GM21619 (cell line): ENCODE measurements at regions not wholly inside any gene's neighbourhood (a gene's known extent, or its start where the extent isn't known, plus 50 kb on each side); places are given as distances from the start of the nearest gene placed in this dataset.
"Not testable (repeated sequence)": the region's sequence is repeated elsewhere in the genome, so short reads cannot be mapped to it uniquely, and the experiment has no call there.

Experiments
- ATAC-seq: cut with Tn5 transposase; IDR thresholded peaks from one replicate; pipeline ENCODE4 v1.9.1; 2021; ENCODE audit not compliant: unreplicated experiment

DNA sequence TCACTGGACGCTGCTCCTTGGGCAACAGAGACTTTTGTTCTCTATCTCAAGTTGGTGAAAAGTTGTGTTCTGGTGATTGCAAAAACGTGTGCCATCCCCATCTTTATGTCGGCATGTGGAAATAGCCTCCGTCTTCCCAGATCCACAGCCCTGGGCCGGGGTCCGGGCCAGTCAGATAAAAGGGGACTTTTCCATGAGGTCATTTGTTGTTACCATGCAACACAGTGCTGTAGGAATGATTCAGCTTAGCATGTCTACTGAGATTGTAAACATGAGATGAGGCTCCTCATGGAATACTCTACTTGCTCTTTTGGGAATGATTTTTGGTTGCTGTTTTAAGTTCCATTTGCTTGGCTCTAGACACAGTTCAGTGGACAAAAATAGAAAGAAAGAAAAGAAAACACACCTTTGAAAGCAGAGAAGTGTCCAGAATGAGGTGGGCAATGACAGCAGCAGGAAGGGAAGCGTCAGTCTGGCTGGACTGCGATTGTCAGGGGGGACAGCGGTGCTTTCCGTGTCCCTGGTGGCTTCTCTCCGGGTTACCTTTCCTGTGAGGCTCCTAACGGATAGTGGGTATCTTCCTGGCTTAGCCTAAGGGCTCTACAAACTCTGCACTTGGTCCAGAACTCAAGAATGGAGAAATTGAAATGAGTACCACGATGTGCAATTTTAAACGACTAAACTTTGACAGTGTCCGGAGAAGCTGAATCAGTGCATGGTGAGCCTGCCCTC, 91.6 kb downstream of the TEX29 start:
- no peak for ATAC-seq

DNA sequence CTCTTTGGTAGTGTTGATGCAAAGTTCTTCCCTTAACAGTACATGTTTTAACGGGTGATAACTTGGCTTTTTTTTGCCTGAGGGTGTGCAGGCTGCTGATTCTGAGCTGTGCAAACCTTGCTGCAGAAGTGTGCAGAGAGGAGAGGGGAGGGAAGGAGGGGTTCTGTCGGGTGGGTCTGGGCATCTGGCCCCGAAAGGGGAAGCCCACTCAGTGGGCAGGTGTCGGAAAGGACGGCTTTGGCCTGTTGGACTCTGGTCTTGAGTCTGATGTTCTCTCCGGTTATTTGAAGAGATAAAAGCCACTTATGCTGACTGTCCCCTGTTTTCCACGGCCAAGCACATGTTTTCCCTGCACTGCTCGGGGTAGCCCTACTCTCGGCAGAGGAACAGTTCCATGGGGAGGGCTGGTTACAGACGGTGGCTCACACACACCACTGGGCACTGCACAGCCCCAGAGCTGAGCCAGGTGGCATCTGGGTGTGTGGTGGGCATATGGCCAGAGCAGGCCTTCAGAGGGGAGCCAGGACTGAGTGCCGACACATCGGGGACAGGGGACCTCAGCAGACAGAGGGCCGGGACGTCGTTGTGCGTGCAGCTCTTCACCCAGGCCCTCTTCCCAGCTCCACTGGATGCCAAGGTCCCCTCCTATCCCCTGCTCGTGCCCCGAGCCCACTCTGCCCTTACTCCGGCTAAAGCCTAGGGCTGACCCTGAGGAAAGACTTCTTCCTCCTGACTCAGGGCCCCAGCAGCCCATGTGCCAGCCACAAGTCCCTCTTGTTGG, 93.2 kb downstream of the TEX29 start:
- no peak for ATAC-seq

DNA sequence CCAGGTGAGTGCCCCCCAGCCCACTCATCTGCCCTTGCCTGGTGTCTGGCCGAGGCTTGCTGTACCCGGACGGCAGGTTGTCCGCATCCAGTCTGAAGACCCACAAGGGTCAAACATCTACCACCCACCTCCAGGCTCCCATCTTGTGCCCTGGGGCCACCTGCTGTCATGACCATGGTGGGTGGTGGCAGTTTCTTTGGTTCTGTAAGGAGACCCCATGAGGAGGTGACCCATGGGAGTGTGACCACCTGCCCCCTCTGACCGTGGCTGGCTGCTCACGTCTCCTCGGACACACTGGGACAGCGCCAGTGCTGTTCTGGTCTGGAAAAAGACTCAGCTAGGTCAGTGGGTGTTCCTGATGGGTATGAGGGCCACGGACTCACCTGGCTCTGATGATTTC, 93.9 kb downstream of the TEX29 start:
- no peak for ATAC-seq

DNA sequence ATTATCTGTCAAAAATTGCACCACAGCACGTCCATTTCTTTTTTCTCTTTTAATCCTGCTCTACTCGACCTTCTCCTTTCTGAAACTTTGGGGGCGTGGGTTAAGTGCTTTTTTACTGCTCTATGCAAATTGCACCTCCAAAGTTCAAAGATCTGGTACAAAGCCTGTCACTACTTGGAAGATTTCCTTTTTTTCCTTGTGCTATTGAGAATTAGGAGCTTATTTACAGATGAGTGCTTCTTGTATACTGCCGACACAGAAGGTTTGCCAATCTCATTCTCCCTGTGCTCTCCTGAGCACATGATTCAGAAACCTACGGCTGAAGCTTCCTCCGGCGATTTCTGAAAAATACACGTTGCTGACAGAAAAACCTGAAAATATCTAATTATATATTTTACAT, 94.8 kb downstream of the TEX29 start:
- ATAC-seq, result no peak

DNA sequence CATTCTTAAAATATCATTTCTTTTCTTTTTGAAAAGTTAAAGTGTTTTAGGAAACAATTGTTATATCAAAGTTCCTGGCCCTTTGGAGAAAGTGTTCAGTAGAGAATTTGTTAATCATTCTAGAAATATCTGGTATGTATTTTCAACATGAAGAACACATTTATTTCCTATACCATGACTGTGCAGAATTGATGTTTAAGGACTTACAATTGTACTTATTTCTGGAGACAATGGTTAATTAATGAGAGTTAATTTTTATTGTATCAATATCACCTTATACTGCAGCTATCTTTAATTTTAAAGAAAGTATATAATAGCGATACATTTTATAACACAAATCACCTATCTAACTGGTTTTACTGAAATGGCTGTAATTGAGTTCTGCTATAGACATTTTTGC, 95.3 kb downstream of the TEX29 start:
- no peak for ATAC-seq

DNA sequence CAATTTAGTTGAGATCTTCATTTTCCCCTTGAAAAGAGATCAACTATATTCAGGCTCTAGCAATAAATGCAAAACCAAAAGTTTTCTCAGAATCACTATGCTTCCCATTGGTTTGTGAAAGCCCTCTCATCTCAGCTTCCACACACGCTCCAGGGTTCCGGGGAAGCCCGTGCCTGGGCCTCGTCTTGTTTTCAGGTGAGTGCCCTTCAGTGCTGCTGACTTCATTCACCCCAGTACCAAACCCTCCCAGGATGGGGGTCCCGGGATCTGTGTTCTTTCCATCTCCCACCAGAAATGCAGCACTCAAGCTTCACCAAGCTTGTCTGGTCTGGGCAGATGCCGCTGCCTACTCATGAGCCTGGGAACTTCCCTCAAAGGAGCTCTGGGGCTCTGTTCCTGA, 97.7 kb downstream of the TEX29 start:
- ATAC-seq, result no peak

DNA sequence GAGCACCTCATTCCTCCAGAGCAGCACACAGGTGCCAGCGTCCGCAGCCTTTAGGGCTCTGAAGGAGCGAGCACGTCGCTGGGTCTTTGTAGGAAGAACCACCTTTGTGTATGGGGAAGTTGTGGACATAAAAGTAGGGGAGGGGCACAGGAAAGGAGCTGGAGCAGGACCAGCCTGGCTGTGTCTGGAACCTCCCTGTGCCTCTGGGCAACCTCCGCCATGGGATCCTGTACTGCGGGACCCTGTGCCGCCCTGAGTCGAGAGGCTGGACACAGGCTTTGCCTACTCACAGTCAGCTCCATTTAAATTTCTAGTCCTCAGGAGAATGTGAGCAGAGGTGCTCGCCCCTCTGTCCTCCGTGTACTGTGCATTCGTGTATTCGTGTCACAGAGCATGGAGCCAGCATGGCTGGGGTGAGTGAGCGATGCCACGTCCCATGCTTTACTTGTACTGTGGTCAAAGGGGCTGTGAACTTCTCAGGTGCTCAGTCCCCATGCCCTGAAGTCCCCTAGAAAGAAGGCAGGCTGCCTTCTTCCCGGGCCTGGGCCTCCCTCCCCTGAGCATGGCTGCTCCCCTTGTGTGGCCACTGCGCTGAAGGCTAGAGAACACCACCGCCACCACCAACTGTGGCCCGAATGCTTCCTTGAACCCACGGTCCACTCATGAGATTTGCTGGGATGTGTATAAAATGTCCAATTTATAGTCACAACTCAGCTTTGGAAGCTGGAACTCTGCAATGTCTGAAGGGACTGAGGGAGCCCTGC, 99.9 kb downstream of the TEX29 start:
- ATAC-seq, result no peak

DNA sequence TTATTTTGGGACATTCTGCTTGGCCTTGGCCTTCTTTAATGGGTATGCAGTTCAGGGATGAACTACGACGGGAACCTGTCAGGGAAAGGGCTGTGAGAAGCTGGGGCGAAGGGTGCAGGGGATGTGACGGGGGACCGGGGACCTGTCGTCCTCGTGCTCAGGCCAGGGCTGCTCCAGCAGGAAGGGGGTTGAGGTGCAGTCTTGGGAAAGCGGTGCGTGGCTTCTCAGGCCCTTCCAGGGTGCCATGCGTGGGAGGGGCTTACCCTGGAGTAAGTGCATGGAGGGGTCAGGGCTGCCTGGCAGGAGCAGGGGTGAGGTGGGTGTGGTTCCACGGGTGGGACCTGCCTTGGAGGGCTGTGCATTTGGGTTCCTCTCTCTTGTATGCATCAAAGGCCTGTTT, 100.8 kb downstream of the TEX29 start:
- ATAC-seq, result no peak

DNA sequence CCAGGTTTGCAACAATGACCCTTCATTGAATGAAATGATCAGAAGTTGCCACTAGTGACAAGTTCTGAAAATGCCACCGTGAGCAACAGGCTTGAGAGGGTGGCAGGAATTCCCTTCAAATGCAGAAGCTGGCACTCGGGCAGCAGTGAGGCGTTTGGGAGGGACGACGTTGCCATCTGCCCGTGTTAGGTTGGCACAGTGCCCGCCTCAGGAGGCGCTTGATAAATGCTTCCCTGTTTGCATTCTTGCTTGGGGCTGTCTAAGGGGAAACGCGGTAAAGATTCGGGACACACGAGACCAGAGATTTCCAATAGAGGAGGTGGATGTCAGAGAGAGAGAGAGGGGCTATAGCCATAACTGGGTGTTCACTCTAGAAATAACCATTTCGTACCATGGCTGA, 101.9 kb downstream of the TEX29 start:
- ATAC-seq, result no peak

DNA sequence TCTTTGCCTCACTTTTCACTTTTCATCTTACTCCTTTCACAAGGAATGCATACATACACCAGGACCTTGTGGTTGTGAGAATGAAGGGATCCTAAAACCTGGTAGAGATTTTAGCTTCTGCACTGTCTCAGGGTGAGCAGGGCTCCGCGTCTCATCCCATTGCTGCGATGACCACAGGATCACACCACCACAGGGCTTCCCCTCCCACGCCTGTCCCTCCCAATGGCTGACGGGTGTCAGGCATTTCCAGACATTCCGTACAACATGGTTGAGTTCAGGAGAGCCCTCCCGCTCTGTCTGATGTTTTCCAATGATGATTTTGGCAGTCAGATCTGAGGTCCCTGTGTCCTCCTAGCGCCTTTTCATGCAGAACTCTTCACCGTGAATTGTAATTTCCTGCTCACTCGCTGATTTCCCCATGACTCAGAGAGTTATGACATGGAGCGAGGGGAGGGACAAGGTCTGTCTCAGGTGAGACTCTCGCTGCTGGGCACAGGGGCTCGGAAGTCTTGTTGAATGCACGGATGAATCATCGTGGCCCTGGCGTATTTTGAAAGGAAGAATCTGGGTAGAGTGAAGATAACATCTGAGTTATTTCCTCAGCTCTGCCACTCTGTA, 102.8 kb downstream of the TEX29 start:
- no peak for ATAC-seq

DNA sequence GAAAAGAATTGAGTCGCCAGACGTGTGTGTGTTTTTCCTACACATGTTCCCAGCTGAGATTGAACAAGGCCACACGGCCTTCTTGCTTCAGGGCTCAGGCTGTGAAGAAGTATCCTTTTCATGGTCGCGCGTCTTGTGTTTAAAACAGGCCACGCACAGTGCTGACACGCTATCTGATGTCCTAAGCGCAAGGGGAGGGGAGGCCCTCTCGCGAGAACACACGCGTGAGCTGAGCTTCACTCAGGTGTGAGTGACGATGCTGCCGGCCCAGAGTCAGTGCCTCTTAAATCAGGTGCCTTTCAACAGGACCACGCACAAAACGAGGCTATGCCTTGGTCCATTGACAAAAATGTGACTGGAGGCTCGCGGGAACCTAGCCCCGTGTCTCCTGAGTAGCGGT, 103.7 kb downstream of the TEX29 start:
- no peak for ATAC-seq

DNA sequence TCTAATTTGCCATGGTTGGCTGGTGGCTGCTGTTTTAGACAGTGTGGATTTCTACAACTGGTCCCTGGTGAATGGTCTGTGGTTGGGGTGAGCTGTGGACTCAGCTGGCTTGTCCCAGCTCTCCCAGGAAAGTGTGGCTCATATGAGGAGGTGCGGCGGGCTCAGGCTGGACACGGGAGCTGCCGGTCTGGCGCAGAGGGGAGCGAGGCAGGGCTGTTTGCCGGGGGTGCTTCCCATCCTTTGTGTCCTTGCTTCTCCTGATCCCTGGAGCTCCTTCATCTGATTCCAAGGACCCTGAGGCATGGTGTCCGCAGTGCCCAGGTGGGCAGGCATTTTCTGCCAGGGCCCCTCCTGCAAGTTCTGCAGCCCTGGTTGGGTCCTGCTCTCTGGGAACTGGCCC, 104.9 kb downstream of the TEX29 start:
- ATAC-seq, result no peak

DNA sequence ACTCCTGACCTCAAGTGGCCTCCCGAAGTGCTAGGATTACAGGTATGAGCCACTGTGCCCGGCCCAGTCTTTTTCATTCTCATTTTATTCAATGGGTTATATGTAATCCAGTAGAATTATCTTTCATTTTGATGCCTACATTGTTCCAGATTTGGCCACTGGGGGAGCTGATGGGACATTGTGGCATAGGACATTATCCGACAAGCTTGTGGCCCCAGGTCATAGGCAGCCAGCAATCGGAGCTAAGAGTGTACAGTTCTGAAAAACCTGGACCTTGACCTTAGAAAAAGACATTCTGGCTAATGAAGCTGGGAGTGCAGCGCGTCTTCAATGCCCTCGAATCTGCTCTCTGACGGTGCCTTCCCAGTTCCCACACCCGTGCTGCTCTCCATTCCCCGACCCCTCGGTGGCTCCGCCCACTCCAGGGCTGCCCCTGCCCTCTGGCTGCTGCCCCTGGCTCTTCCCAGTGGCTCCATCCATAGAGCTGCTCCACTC, 108.7 kb downstream of the TEX29 start:
- peak; percentile 88 for ATAC-seq

DNA sequence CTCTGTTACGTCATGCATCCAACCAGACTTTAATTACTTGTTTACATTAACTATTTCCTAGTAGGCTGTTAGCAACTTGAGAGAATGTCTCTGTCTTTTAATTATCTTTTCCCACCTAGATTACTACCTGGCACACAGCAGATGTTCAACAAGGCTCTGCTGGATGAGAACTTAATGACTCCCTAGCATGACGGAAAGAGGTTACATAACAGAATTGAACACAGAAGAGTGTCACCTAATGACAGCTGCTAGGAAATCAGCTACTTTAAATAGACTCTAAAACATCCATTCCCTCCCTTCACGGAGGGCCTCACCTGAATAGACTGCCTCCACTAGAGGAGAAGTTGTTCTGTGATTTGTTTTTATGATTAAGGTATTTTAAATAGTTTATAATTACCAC, 110.8 kb downstream of the TEX29 start:
- no peak for ATAC-seq

DNA sequence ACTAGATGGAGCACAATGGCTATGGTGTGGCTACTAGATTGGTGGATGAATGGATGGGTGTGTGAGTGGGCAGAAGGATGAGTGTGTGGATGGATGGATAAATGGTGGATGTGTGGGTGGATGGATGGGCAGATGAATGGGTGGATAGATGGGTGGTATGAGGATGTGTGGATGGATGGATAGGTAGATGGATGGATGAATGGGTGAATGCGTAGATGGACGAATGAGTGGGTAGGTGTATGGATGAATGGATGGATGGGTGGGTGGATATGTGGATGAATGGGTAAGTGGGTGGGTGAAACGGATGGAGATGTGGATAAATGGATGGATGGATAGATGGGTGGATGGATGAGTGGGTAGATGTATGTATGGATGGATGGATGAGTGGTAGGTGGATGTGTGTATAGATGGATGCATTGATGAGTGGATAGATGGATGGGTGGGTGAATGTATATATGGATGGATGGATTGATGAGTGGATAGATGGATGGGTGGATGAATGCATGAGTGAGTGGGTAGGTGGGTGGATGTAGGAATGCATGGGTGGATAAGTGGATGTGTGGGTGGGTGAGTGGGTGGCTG, 114.2 kb downstream of the TEX29 start:
- no peak for ATAC-seq

DNA sequence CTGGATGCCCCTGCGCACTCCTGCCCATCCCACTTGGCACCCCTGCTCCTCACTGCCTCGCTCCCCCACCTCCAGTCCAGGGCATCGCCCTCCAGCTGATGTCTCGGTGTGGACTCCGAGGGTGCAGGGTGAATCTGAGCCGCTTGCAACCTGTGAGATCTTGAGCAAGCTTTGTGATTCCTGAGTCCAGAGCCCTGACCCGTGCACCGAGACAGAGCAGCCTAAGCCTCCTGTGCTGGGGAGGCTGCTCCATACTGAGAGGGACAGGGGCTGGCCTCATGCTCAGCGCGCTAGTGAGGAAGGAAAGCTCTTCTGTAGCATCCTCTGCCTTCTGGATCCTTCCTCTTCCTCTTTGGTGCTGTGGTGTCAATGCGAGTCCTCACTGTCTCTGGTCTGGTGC, 116.0 kb downstream of the TEX29 start:
- no peak for ATAC-seq

DNA sequence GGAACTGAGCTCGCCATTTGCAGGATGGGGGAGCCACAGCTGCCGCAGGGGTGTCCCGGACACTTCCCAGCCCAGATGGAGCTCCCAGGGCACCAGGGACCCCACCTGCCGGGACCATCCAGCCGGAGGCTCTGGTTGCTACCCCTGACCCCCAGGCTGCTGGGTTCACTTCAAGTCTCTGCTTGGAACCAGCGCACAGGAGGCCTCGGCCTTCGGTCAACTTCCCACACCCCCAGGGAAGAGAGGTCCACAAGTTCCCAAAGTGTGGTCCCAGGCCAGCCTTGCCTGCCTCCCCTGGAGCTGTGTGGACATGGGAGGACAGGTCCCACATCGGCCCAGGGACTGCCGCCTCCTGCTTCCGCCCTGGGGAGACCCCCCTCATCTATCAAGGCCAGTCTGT, 117.0 kb downstream of the TEX29 start:
- ATAC-seq, result no peak

DNA sequence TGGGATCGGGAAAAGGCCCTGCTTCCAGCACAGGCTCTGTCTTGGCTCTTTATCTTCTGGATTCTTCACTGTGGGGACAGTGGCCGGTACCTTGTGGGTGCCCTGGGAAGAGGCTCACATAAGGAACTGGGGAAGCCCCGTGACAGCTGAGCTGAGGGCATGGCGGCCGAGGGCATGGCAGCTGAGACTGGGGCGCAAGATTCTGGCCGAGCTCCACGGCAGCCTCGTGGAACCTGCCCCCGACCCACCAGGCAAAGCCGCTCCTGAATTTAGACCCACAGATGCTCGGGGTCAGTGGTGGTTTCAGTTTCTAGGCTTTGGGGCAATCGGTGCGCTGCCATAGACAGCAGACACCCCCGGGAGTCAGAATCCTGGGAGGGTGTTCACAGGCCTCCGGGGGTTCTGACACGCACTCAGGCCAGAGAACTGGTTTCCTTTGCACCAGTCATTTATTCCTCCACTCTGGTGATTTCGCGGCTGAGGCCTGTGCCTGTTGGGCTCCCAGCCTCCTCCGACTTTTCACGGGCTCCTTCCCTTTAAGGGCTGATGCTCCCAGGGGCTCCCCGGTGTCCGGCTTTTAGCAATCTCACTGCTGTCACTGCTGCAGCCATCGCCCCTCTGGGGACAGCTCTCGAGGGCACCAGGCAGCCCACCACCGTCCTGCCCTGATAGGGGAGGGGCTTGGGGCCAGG, 117.6 kb downstream of the TEX29 start:
- ATAC-seq, result no peak

DNA sequence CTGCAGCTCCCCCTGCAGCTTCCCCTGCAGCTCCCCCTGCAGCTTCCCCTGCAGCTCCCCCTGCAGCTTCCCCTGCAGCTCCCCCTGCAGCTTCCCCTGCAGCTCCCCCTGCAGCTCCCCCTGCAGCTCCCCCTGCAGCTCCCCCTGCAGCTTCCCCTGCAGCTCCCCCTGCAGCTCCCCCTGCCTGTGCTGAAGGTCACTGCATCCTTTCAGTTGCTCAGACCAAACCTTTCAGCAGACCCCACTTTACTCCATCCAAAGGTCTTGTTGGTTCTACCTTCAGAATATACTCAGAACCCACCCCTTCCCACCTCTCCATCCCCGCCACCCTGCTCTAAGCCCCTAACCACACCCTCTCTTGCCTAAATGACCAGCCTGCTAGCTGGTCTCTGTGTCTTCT, 120.0 kb downstream of the TEX29 start:
- not testable (repeated sequence) for ATAC-seq

DNA sequence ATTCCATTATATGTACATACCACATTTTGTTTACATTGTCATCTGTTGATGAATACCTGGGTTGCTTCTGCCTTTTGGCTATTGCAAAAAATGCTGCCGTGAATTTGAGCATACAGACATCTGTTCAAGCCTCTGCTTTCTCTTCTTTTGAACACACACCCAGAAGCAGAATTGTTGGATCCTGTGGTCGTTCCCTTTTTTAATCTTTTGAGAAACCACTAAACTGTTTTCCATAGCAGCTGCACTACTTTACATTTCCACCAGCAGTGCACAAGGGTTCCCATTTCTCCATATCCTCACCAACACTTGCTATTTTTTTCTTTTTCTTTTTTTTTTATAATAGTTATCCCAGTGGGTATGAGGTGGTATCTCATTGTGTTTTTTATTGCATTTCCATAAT, 123.5 kb downstream of the TEX29 start:
- no peak for ATAC-seq
